ENCODE measurements at regions not wholly inside any gene's neighbourhood (a gene's known extent, or its start where the extent isn't known, plus 50 kb on each side); places are given as distances from the start of the nearest gene placed in this dataset.
A peak's percentile ranks its signal among the peaks of the same experiment; 100 is the strongest.

- DNase-seq (ENCODE audit: low read depth) = no peak
- no peak overlapping the region for H3K4me3 ChIP-seq (ENCODE audit: low read length)
- TF ChIP-seq CTCF (conservative IDR thresholded peaks at IDR 0.05; ENCODE audit: low read depth, low read length) = no peak
Observed at GRCh38 chr12:90071996-90072395, 363.4 kb upstream of the ATP2B1 start.

- H3K4me3 ChIP-seq (ENCODE audit: low read length) = no peak overlapping the region
- no peak for TF ChIP-seq CTCF (conservative IDR thresholded peaks at IDR 0.05; ENCODE audit: low read depth, low read length)
- no peak for DNase-seq (ENCODE audit: low read depth)
Observed at GRCh38 chr12:90069711-90070110, 361.1 kb upstream of the ATP2B1 start.

- H3K4me3 ChIP-seq (ENCODE audit: low read length) = no peak overlapping the region
- DNase-seq (ENCODE audit: low read depth) = no peak
- TF ChIP-seq CTCF (conservative IDR thresholded peaks at IDR 0.05; ENCODE audit: low read depth, low read length) = no peak
Observed at GRCh38 chr12:90067791-90068190, 359.2 kb upstream of the ATP2B1 start.

GRCh38 chr12:90064852-90065801, 356.5 kb upstream of the ATP2B1 start:
- H3K4me3 ChIP-seq (ENCODE audit: low read length) = no peak overlapping the region
- TF ChIP-seq CTCF (conservative IDR thresholded peaks at IDR 0.05; ENCODE audit: low read depth, low read length) = no peak
- peak; percentile 36 for DNase-seq (ENCODE audit: low read depth)

GRCh38 chr12:90062799-90063198, 354.2 kb upstream of the ATP2B1 start:
- no peak for DNase-seq (ENCODE audit: low read depth)
- TF ChIP-seq CTCF (conservative IDR thresholded peaks at IDR 0.05; ENCODE audit: low read depth, low read length) = no peak

GRCh38 chr12:90061809-90062208, 353.2 kb upstream of the ATP2B1 start:
- H3K4me3 ChIP-seq (ENCODE audit: low read length) = no peak overlapping the region
- TF ChIP-seq CTCF (conservative IDR thresholded peaks at IDR 0.05; ENCODE audit: low read depth, low read length) = no peak
- peak; percentile 30 for DNase-seq (ENCODE audit: low read depth)

More at GRCh38 chr12:90062799-90063198, 354.2 kb upstream of the ATP2B1 start:
- no peak overlapping the region for H3K4me3 ChIP-seq (ENCODE audit: low read length)

GRCh38 chr12:90060031-90060430, 351.4 kb upstream of the ATP2B1 start:
- no peak overlapping the region for H3K4me3 ChIP-seq (ENCODE audit: low read length)
- no peak for TF ChIP-seq CTCF (conservative IDR thresholded peaks at IDR 0.05; ENCODE audit: low read depth, low read length)

More at GRCh38 chr12:90060031-90060430, 351.4 kb upstream of the ATP2B1 start:
- DNase-seq (ENCODE audit: low read depth) = peak; percentile 60

Measured in retinal pigment epithelial cell (primary cell).